Natural killer cell (primary cell): ENCODE measurements at regions not wholly inside any gene's neighbourhood (a gene's known extent, or its start where the extent isn't known, plus 50 kb on each side); places are given as distances from the start of the nearest gene placed in this dataset.

Source experiments
- ATAC-seq, 3 donors: fragments of 150-1000 bp in 2 of 3; fragments of 200-7000 bp in 1 of 3; cut with Tn5 transposase; 1 replicate in 1 of 3; 2 replicates in 2 of 3; pipeline ENCODE4 v1.10.0; 2021; ENCODE audit warnings: mild to moderate bottlenecking in 2 of 3, moderate library complexity in 2 of 3
- DNase-seq, 2 donors: peaks; one replicate each; pipeline versions ENCODE4 v3.0.0 to v3.0.0-alpha.2; 2013 to 2021; ENCODE audit warnings: mixed read lengths in 1 of 2
- H3K27ac ChIP-seq: one replicate; pipeline ENCODE4 v1.5.1; 2013; ENCODE audit warnings: mild to moderate bottlenecking, low read length
- H3K27me3 ChIP-seq: one replicate; pipeline ENCODE4 v1.6.1; 2013; ENCODE audit warnings: low read length; ENCODE audit not compliant: control insufficient read depth, insufficient read depth
- H3K36me3 ChIP-seq: one replicate; pipeline ENCODE4 v1.6.1; 2013; ENCODE audit warnings: low read length; ENCODE audit not compliant: control insufficient read depth, insufficient read depth
- H3K4me1 ChIP-seq: one replicate; pipeline ENCODE4 v1.6.1; 2013; ENCODE audit warnings: low read length; ENCODE audit not compliant: control insufficient read depth, insufficient read depth
- H3K4me3 ChIP-seq: one replicate; pipeline ENCODE4 v1.5.1; 2013; ENCODE audit warnings: low read length
- H3K9me3 ChIP-seq: one replicate; pipeline ENCODE4 v1.6.1; 2013; ENCODE audit warnings: low read length; ENCODE audit not compliant: control insufficient read depth, insufficient read depth
- H3K27ac Mint-ChIP-seq, 2 donors: one replicate each; pipeline ENCODE4 v1.8.0; 2022; ENCODE audit warnings: mild to moderate bottlenecking in 2 of 2, mixed read lengths in 2 of 2, moderate library complexity in 1 of 2
- H3K27me3 Mint-ChIP-seq, 2 donors: one replicate each; pipeline ENCODE4 v1.8.0; 2022; ENCODE audit warnings: low read depth in 2 of 2, mixed read lengths in 2 of 2
- H3K36me3 Mint-ChIP-seq: one replicate; pipeline ENCODE4 v1.8.0; 2022; ENCODE audit warnings: mixed read lengths
- H3K4me1 Mint-ChIP-seq, 2 donors: one replicate each; pipeline ENCODE4 v1.8.0; 2022; ENCODE audit warnings: mixed read lengths in 2 of 2
- H3K4me3 Mint-ChIP-seq: one replicate; pipeline ENCODE4 v1.8.0; 2022; ENCODE audit warnings: mild to moderate bottlenecking, moderate library complexity, mixed read lengths
- H3K9me3 Mint-ChIP-seq, 2 donors: one replicate each; pipeline ENCODE4 v1.8.0; 2022; ENCODE audit warnings: mixed read lengths in 2 of 2
- CTCF ChIP-seq: fragments of 200-600 bp; IDR thresholded peaks from one replicate; pipeline ENCODE4 v1.8.0; 2022; ENCODE audit warnings: antibody characterized with exemption
- WGBS: methylation state at CpG from one replicate; pipeline ENCODE4 v1.1.7; 2013; ENCODE audit warnings: missing lambda C conversion rate; ENCODE audit not compliant: insufficient coverage; 5-methylcytosine and 5-hydroxymethylcytosine counted together
- intact Hi-C: fragments of 100-400 bp; cut with micrococcal nuclease; formaldehyde crosslinking; loops from one replicate; pipeline ENCODE4 v1.14.2; 2022

- ATAC-seq = no peak
Measured at GRCh38 chr15:39040861-39041260, 476.2 kb upstream of the RASGRP1 start.

GRCh38 chr15:39041979-39042495 is 477.4 kb upstream of the RASGRP1 start:
- Mint-ChIP-seq H3K4me3 (no peak overlapping the region), H3K27ac (no peak overlapping the region), H3K9me3 (no peaks in the 10 kb centered on the region), H3K36me3 (no peaks in the 10 kb centered on the region), H3K27me3 (peaks cover 20 to 22% of the 10 kb centered on the region in 2 donors), H3K4me1 (no peaks in the 10 kb centered on the region)
- no peak for ATAC-seq
- TF ChIP-seq CTCF = no peak
- no peak overlapping the region for H3K27ac ChIP-seq
- no peaks in the 10 kb centered on the region for H3K27me3 ChIP-seq
- no peaks in the 10 kb centered on the region for H3K36me3 ChIP-seq
- no peak overlapping the region for H3K4me3 ChIP-seq
- H3K4me1 ChIP-seq = no peaks in the 10 kb centered on the region
- H3K9me3 ChIP-seq = no peaks in the 10 kb centered on the region
- no peak for DNase-seq
- WGBS = 92% methylated on average over 2 of the region's 4 CpGs
- intact Hi-C loops = no loop called here

More at GRCh38 chr15:39040861-39041260, 476.2 kb upstream of the RASGRP1 start:
- Histone ChIP-seq H3K4me3 (no peak overlapping the region), H3K9me3 (no peaks in the 10 kb centered on the region), H3K4me1 (no peaks in the 10 kb centered on the region), H3K27ac (no peak overlapping the region), H3K36me3 (no peaks in the 10 kb centered on the region), H3K27me3 (no peaks in the 10 kb centered on the region)
- intact Hi-C loops = no loop called here
- no peak for TF ChIP-seq CTCF
- no peaks in the 10 kb centered on the region for H3K4me1 Mint-ChIP-seq
- peaks cover 20% of the 10 kb centered on the region in 2 donors for H3K27me3 Mint-ChIP-seq
- DNase-seq = no peak
- no peaks in the 10 kb centered on the region for H3K36me3 Mint-ChIP-seq
- WGBS = 88% methylated on average over 2 of the region's 3 CpGs
- no peaks in the 10 kb centered on the region for H3K9me3 Mint-ChIP-seq
- H3K4me3 Mint-ChIP-seq = no peak overlapping the region
- H3K27ac Mint-ChIP-seq = no peak overlapping the region

- intact Hi-C loops = no loop called here
- TF ChIP-seq CTCF = no peak
- no peak overlapping the region for H3K27ac Mint-ChIP-seq
- Histone ChIP-seq H3K9me3 (no peaks in the 10 kb centered on the region), H3K27ac (no peak overlapping the region), H3K4me1 (no peaks in the 10 kb centered on the region), H3K4me3 (no peak overlapping the region), H3K27me3 (peaks cover 2% of the 10 kb centered on the region), H3K36me3 (no peaks in the 10 kb centered on the region)
- WGBS = 96% methylated on average over 4 of the region's 4 CpGs
- peaks cover 6 to 12% of the 10 kb centered on the region in 2 donors for H3K27me3 Mint-ChIP-seq
- DNase-seq = no peak
- no peak for ATAC-seq
- peaks cover 10% of the 10 kb centered on the region for H3K36me3 Mint-ChIP-seq
- H3K9me3 Mint-ChIP-seq = peaks cover 13% of the 10 kb centered on the region in 2 donors
- H3K4me1 Mint-ChIP-seq = no peaks in the 10 kb centered on the region
- H3K4me3 Mint-ChIP-seq = no peak overlapping the region
Measured at GRCh38 chr15:39051626-39052322, 487.2 kb upstream of the RASGRP1 start.

GRCh38 chr15:39052323-39052705 is 487.7 kb upstream of the RASGRP1 start:
- Mint-ChIP-seq H3K27me3 (peaks cover 6 to 8% of the 10 kb centered on the region in 2 donors), H3K4me1 (no peaks in the 10 kb centered on the region), H3K27ac (no peak overlapping the region), H3K4me3 (no peak overlapping the region), H3K9me3 (peaks cover 13% of the 10 kb centered on the region in 2 donors), H3K36me3 (peaks cover 10% of the 10 kb centered on the region)
- Histone ChIP-seq H3K27ac (no peak overlapping the region), H3K4me1 (no peaks in the 10 kb centered on the region), H3K9me3 (no peaks in the 10 kb centered on the region), H3K27me3 (peaks cover 2% of the 10 kb centered on the region), H3K36me3 (no peaks in the 10 kb centered on the region), H3K4me3 (no peak overlapping the region)
- TF ChIP-seq CTCF = no peak
- intact Hi-C loops = no loop called here
- no peak for ATAC-seq
- no peak for DNase-seq
